HG02938 (cell line): ENCODE measurements at regions not wholly inside any gene's neighbourhood (a gene's known extent, or its start where the extent isn't known, plus 50 kb on each side); places are given as distances from the start of the nearest gene placed in this dataset.

Source experiments
- ATAC-seq: cut with Tn5 transposase; IDR thresholded peaks from one replicate; pipeline ENCODE4 v1.9.1; 2021; ENCODE audit warnings: mild to moderate bottlenecking, moderate library complexity; ENCODE audit not compliant: unreplicated experiment

DNA sequence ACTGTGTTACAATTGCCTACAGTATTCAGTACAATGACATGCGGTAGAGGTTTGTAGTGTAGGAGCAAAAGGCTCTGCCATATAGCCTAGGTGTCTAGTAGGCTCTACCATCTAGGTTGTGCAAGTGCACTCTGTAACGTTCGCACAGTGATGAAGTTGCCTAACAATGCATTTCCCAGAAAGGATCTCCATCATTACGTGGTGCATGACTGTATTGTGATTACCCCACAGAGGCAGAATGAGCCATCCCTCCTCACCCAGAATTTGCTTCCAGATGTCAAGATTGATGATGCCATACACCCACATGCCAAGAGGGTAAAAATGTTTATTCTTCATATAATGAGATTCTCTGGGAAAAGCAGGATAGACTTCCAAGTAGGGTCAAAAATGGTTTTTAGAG is 199.3 kb upstream of the CTTNBP2NL start:
- ATAC-seq, result no peak

DNA sequence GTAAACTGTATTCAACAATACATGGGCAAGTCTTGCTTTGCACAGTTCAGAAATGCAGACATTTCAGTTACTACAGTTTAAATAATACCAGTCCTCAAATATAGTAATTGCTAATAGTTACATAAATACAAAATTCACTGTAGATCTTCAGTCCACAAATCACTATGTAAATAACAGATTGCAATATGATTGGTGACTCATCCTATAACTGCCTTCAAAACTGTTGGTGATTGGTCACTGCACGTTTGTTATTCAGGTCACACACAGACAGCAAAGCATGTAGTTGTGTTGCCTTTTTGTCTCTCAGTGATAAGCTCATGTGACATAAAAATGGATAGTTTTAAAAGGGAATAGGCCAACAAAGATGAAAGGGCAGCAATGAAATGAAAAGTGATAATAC is 186.5 kb upstream of the CTTNBP2NL start:
- ATAC-seq, result no peak

DNA sequence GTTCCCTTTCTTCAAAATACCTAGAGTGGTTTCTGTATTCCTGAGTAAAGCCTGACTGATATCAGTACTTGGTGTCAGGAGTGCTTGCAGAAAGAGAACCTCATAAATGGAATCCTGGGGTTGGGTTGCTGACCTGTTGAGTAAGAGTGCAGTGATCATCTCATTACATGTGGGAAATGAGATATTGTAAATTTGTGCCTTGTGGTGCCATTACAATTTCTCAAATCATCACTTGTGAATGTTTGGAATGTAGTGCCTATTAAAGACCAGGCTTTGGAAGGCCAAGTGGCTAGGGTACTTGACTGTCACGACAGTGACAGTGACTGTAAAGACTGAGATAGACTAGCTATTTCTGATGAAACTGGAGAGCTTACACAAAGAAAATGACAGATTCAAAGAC is 176.7 kb upstream of the CTTNBP2NL start:
- ATAC-seq, result no peak

DNA sequence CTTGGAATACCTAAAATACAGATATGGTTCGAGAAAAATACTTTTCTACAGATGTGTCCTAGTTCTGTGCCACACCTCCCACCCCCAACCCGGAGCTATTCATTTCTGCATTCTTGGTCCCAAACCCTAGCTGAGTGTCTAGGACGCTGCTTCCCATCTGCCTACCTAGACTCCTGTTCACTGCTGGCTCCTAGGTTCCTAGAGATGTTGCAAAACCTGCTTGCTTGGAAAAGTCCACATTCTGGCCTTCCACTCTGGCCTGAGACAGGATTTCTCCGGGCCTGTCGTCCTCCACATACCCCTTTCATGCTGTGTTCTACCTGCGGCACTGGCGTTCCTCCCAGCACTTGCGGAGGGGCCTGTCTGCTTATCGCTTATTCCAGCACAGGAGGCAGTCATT is 165.8 kb upstream of the CTTNBP2NL start:
- no peak for ATAC-seq

DNA sequence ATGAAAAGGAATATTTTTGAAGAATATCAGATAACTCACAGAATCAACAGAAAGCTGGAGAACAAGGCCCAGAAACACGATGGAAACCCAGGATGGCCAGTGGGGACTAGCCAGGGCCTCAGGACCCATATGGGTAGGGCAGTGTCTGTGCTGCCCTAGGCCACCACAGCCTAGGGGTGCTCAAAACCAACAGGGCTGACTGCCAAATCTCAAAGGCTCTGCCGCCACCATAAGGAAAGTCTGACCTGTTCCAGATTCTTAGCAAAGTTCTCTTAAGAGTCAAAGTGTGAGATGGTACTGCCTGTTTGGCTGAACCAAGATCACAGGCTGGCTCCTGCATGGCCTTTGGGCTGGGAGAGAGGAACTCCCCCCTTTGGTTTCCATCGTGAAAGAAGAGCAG is 164.7 kb upstream of the CTTNBP2NL start:
- no peak for ATAC-seq

DNA sequence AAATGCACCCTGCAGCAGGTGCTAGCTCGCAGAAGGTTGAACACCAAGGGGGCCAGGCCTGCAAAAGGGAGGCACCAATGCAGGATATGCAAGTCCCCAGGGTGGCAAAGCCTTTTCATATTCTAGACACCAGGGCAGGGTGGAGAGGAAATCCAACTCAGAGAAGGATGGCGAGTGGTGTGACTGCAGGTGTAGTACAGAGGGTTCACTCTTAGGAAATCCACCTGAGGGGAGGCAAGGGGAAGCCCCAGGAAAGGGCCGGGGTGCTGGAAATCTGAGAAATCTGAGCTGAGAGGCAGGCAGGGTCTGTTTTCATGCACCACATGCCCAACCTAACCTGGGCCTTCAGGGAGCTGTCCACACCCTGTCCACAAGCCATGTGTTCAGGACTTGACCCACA is 163.2 kb upstream of the CTTNBP2NL start:
- ATAC-seq, result no peak

DNA sequence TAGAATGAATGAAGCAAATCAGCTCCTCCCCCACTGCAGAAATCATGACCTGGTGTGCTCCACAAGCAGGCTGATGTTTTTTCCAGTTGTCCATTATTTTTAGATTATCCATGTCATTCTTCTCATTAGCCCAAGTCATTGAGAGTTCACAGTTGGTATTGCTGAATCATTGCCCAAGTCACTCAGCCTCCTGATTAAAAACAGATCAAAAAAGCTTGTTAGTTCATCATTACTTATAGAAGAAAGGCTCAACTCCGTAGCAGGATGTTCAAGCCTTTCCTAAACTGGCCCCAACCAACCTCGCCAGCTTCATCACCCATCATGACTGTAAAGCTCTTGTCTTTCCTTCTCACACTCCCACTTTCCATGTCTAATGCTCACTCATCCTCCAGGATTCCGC is 161.3 kb upstream of the CTTNBP2NL start:
- no peak for ATAC-seq

DNA sequence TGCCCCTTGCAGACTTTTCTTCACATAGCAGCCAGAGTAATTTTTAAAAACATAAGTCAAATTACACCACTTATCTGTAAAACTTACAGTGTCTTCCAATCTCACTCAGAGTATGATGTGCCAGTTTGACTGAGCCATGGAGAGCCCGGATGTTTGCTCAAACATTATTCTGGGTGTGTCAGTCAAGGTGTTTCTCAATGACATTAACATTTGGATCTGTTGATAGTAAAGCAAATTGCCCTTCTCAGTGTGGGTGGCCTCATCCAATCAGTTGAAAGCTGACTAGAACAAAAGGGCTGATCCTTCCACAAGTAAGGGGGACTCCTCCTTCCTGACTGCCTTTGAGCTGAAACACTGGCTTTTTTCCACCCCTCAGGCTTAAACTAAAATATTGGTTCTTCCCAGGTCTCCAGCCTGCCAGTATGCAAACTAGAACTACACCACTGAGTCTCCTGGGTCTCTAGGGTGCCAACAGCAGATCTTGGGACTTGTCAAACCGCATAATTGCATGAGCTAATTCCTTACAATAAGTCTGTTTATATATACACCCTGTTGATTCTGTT is 157.9 kb upstream of the CTTNBP2NL start:
- no peak for ATAC-seq

DNA sequence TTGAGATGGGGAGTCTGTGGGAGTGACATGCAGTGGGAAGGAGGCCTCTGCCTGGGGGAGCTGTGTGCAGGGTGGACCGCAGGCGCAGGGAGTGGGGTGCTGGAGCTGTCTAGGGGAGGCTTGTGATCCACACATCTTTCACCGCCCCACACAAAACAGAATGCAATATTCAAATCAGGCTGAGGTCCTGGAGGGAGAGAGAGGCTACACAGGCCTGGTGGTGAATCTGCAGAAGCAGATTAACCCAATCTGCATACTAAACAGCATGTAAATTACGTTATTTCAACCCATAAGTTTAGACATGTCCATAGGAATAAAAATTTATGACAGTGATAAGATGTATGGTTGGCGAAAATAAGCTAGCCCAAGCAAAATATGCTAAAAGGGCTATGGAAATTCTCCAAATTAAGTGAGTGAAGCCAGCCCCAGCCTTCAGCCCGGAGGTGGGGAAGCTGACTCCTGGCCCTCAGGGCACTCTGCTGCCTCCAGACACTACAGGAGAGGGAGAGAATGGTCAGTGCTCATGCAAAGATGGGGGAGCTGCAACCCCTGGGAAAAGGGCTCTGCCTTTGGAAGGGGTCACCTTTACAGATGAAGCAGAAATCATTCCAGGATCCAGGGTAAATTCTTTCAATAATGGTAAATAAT is 156.2 kb upstream of the CTTNBP2NL start:
- no peak for ATAC-seq

DNA sequence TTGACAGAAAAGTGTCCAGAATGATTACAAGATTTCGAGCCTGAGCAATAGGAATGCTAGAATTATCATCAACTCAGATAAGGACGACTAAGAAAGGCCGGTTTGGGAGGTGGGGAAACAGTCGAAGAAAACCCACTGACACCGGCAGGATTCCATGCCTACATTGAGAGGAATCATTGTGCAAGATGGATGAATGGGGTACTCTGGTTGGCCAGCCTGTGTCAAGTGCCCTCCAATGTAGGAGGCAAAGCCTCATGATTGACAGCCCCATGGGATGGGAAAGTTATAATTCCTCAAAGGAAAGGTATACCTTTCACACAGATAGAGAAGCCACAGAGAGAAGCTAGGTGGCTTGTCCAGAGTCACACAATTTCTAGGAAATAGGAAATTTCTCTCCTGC is 153.5 kb upstream of the CTTNBP2NL start:
- no peak for ATAC-seq

DNA sequence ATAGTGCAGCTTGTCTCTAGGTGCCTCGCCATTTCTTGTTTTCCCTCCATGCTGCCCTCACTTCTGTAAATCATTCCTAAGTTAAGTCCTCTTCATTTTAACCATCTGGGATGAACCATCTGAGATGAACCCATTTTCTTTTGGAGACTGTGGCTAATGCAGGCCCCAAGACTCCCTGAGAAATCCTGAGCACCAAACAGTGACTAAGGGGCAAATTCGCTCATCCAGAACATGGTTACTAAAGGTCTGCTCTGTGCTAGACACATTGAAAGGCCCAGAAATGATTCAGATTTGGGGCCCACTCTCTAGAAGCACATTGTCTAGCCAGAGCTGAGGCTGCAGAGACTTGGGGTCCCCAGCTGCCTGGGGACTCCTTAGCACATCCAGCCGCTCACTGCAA is 151.9 kb upstream of the CTTNBP2NL start:
- no peak for ATAC-seq

DNA sequence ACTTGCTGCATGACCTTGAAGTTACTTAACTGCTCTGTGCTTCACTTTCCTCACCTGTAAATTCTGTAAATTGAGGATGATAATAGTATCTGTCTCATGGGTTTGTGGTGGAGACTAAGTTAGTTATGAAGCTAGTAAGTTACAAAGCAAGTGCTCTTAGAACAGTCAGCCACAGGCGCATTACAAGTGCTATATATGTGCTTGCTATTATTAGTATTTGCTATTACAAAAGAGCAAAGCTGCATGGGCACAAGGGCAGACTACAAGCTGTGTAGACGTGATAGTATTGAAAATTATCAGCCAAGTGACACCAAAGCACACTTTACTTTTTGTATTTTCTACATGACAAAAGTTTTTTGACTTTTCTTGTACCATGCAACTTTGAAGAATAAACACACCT is 150.9 kb upstream of the CTTNBP2NL start:
- no peak for ATAC-seq

DNA sequence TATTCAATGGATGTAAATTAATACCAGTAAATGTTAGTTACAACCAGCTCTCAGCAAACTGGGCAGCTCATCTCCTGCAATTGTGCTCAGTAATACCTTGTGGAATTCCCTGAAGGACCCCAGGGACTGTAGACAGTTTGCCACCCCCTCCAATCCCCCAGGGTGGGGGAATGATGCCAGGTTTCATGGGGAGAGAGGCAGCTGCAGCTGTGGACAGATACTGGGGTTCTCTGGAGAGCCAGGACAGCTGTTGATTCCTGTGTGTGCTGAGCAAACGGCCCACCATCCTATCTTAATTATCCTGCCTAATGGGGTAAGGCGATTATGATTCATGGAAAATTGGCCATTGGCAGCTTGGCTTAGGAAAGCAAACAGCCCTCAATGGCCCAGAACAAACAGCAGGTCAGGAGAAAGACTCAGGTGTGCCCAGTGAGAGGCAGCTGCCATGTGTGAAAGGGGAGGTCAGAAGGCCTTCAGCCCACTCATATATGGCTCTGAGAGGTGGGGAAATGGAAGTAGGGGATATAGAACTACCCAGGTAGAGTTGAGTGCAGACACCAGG is 148.9 kb upstream of the CTTNBP2NL start:
- no peak for ATAC-seq

DNA sequence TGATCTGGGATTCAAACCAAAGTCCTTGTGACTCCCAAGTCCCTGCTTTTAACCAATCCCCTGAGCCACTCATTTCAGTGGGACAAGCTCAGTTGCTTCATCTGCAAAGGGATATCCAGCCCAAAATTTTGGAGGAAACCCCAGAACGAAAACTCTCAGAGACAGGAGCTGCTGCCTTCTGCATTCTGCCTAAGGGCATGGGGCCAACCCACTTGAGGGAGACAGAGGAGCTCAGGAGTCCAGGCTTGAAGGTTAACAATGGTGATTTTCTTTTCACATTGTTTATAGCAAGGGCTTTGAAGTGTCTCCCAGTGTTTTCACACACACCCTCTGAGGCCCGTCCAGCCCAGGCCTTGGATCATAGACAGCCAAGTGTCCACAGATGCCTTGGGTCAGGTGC is 148.1 kb upstream of the CTTNBP2NL start:
- ATAC-seq, result no peak

DNA sequence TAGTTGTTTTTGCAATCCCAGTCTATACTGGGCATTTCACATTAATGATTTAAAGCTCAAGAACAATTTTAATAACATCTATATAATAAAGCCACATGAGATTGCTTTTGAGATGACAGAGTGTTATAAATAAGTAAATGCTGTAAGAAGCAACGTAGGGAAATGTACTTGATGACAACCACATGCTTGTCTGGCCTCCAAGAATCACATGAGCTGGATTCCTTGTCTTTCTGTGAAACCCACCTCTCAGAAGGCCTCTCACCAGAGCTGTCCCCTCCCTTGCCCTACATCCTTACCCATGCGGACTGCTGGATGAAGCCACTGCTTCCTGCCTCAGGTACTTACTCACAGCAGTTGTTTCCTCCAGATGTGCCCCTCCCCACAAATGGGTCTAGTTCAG is 145.1 kb upstream of the CTTNBP2NL start:
- ATAC-seq, result no peak

DNA sequence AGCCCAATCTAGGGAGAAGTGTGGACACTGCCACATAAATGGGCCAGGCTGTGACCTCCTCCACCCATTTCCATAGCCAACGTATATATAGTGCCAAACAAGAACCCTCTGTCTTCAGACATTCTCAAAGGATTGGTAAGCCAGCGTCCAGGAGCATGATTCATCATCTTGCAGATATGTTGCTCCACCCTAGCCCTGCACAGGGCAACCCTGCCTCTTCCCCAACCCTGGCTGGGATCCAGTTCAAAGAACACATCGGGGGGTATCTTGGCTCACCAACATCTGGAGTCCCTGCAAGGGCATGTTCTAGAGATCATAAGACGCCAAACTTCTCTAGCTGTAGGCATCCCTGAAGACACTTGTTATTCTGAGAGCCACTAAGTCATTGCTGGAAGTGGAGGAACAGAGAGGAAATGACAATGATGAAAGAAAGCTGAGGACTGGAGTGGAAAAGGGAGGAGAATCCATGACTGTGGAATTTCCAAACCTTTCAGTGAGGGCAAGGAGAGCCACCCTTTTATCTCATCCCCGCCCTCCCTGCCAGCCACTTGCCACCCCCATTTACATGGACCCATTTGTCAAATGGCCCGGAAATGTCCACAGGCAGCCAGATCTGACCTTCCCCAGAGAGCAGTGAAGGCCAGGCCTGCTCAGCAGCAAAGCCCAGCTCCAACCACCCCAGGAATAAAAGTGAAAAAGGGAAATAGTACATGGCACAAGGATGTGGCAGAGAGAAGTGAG is 144.1 kb upstream of the CTTNBP2NL start:
- ATAC-seq, result no peak

DNA sequence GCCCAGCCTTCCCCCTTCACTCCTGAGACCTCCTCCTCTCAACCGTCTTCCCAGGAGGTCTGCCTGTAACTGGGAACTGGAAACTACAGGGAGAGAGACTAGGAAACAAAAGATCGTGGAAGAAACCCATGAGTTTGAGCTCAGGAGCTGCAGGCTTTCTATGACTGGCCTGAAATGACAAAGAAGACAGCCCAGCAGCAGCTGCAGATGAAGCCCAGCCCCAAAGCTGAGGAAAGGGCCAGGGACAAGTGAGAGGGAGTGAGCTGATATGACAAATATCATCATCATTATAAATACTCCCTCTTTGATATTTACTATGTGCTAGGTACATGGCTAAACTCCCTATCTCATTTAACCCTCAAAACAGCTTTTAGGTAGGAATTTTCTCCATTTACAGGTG is 142.6 kb upstream of the CTTNBP2NL start:
- no peak for ATAC-seq

DNA sequence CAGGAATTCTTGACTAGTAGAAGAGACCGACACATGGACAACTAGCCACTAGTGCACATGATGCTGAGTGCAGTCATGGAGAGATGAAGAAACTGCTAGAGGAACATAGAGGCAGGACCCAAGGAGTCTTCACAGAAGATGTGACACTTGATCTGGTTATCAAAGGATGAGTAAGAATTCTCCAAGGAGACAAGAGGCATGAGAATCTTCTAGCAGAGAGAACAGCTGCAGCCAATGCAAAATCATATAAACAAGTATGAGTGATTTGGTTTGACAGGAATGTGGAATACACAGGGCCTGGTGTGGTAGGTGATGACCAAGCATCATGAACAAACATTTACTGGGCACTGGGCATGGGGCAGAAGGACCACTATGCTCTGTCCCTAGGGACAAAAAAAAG is 140.9 kb upstream of the CTTNBP2NL start:
- ATAC-seq, result no peak

DNA sequence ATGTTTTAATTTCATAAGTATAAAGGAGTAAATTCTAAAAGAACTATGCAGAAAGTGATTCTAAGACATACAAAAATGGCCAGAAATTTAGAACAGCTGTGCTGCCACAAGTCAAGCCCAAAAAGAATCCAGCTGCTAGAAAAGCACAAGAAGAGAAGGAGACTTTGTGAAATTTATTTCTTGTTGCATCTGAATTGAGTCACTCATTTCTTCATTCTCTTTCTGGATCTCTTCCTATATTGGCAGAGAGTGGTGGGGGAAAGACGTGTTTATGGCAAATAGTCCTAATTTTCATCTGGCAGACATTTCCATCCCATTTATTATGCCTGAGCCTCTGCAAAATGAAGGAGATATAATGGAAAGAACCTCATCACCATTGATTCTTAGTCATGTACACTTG is 139.6 kb upstream of the CTTNBP2NL start:
- no peak for ATAC-seq

DNA sequence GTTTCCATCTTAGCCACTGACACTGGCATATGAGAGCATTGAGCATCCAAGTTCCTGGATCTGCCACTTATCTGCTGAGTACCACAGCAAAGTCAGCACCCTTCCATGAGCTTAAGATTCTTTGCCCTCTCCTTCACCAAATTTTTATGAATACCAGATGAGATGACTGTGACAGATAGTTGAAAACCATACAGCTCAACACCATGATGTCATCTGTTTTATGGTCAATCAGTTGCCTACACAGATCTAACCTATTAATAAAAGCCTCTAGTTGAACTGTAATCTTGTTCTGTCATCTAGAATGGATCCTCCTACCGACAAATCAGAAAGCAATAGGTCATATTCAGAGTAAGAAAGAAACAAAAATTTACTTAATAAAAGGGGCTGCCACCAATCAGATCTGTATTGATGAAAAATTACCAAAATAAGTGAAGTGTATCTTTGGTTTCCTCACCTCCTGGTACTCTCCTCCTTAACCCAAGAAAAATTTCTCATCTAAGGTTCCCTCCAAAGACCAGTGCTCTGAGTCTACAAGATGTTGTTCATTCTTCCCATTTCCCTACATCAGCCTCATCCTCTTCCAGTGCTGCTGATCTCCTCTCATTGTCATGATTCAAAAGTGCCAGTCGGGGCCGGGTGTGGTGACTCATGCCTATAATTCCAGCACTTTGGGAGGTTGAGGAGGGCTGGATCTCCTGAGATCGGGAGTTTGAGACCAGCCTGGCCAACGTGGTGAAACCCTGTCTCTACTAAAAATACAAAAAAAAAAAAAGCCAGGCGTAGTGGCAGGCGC is 138.8 kb upstream of the CTTNBP2NL start:
- ATAC-seq, result no peak

DNA sequence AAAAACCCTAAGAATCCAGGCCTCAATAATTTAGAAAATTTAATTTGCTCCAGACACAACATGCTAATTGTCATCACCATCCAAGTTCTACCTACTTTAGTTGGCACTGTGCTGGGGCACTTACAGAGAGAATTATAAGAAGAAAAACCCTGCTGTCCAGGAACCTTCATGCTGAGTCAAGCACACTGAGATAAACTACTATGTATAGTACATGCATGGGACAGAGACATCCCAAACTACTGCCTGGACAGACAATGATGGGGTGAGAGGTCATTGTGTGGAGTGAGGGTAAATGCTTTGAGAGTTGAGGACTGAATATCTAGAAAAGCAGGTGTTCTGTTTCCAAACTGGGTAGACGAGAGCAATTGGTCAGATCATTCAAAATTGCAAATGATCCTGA is 135.3 kb upstream of the CTTNBP2NL start:
- no peak for ATAC-seq
